AG08395 (cell line): ENCODE measurements at regions not wholly inside any gene's neighbourhood (a gene's known extent, or its start where the extent isn't known, plus 50 kb on each side); places are given as distances from the start of the nearest gene placed in this dataset.

ENCODE experiments used
- DNase-seq: peaks from one replicate; pipeline ENCODE4 v3.0.0; 2012; ENCODE audit warnings: mixed read lengths, low spot score

GRCh38 chr1:168918860-168919741 is 187.4 kb upstream of the ATP1B1 start:
- DNase-seq = no peak

- DNase-seq = no peak
These were observed 185.9 kb upstream of the ATP1B1 start for GRCh38 chr1:168920456-168921094.

GRCh38 chr1:168921629-168922028 is 184.9 kb upstream of the ATP1B1 start:
- no peak for DNase-seq

- DNase-seq = no peak
These were observed 182.9 kb upstream of the ATP1B1 start for GRCh38 chr1:168923521-168924136.

GRCh38 chr1:168924976-168925375 is 181.5 kb upstream of the ATP1B1 start:
- DNase-seq = no peak

GRCh38 chr1:168926236-168926635 is 180.3 kb upstream of the ATP1B1 start:
- DNase-seq = no peak

- no peak for DNase-seq
These were observed 174.0 kb upstream of the ATP1B1 start for GRCh38 chr1:168932539-168932938.

- no peak for DNase-seq
These were observed 173.2 kb upstream of the ATP1B1 start for GRCh38 chr1:168933141-168933805.

- DNase-seq = no peak
These were observed 167.2 kb upstream of the ATP1B1 start for GRCh38 chr1:168939110-168939946.

GRCh38 chr1:168939947-168940223 is 166.6 kb upstream of the ATP1B1 start:
- no peak for DNase-seq

- DNase-seq = no peak
These were observed 164.8 kb upstream of the ATP1B1 start for GRCh38 chr1:168941640-168942039.

- DNase-seq = no peak
These were observed 164.3 kb upstream of the ATP1B1 start for GRCh38 chr1:168942165-168942564.

GRCh38 chr1:168945870-168946269 is 160.6 kb upstream of the ATP1B1 start:
- DNase-seq = no peak

GRCh38 chr1:168947041-168947440 is 159.4 kb upstream of the ATP1B1 start:
- DNase-seq = no peak

GRCh38 chr1:168949672-168950071 is 156.8 kb upstream of the ATP1B1 start:
- DNase-seq = no peak

GRCh38 chr1:168957818-168958217 is 148.7 kb upstream of the ATP1B1 start:
- DNase-seq = no peak

GRCh38 chr1:168958562-168959289 is 147.8 kb upstream of the ATP1B1 start:
- no peak for DNase-seq

- DNase-seq = no peak
These were observed 147.1 kb upstream of the ATP1B1 start for GRCh38 chr1:168959382-168959781.

- DNase-seq = no peak
These were observed 146.4 kb upstream of the ATP1B1 start for GRCh38 chr1:168960114-168960513.

- DNase-seq = no peak
These were observed 145.9 kb upstream of the ATP1B1 start for GRCh38 chr1:168960595-168960994.

- DNase-seq = no peak
These were observed 142.9 kb upstream of the ATP1B1 start for GRCh38 chr1:168963601-168964000.
